GM12878 (cell line): ENCODE measurements at regions not wholly inside any gene's neighbourhood (a gene's known extent, or its start where the extent isn't known, plus 50 kb on each side); places are given as distances from the start of the nearest gene placed in this dataset.

Experiments used
- CREM ChIP-seq: IDR thresholded peaks from 2 replicates; pipeline ENCODE4 v1.6.1; 2014; ENCODE audit warnings: antibody characterized with exemption, low read depth
- CUX1 ChIP-seq: IDR thresholded peaks from 2 replicates; pipeline ENCODE4 v1.6.1; 2012; ENCODE audit warnings: improper control_type of control experiment, low read depth, low read length; ENCODE audit not compliant: insufficient replicate concordance
- EED ChIP-seq: sonication (generic); IDR thresholded peaks from 2 replicates; pipeline ENCODE4 v1.6.1; 2016; ENCODE audit warnings: antibody characterized with exemption, low read depth
- ELK1 ChIP-seq: IDR thresholded peaks from 2 replicates; pipeline ENCODE4 v1.6.1; 2012; ENCODE audit warnings: low read depth, low read length, improper control_type of control experiment
- EP300 ChIP-seq, 2 experiments: fragments of 150-350 bp in 1 of 2; IDR thresholded peaks; 2 replicates each; pipeline ENCODE4 v1.6.1; 2011 to 2012; ENCODE audit warnings: low read depth in 2 of 2, low read length in 2 of 2, borderline replicate concordance in 1 of 2, improper control_type of control experiment in 1 of 2, inconsistent platforms in 1 of 2; ENCODE audit not compliant: control insufficient read depth in 1 of 2
- FOS ChIP-seq: IDR thresholded peaks from 3 replicates; pipeline ENCODE4 v1.6.1; 2011; ENCODE audit warnings: borderline replicate concordance; ENCODE audit not compliant: insufficient read length; ENCODE audit errors: extremely low read depth
- GABPA ChIP-seq: IDR thresholded peaks from 2 replicates; pipeline ENCODE4 v1.6.1; 2014; ENCODE audit warnings: antibody characterized with exemption, low read depth, mild to moderate bottlenecking, inconsistent platforms
- IKZF1 ChIP-seq: fragments of 450-650 bp; conservative IDR thresholded peaks from 2 replicates; pipeline ENCODE4 v1.6.1; 2017; ENCODE audit warnings: antibody characterized with exemption, mild to moderate bottlenecking
- LARP7 ChIP-seq: fragments of 450-650 bp; IDR thresholded peaks from 2 replicates; pipeline ENCODE4 v1.6.1; 2017; ENCODE audit warnings: mild to moderate bottlenecking
- MXI1 ChIP-seq: fragments of 150-350 bp; IDR thresholded peaks from 2 replicates; pipeline ENCODE4 v1.6.1; 2011; ENCODE audit warnings: low read depth, mild to moderate bottlenecking, inconsistent platforms, low read length, improper control_type of control experiment
- POU2F2 ChIP-seq: IDR thresholded peaks from 3 replicates; pipeline ENCODE4 v1.6.1; 2011; ENCODE audit warnings: low read depth, mild to moderate bottlenecking, low read length, borderline replicate concordance
- RAD51 ChIP-seq: fragments of 450-650 bp; IDR thresholded peaks from 2 replicates; pipeline ENCODE4 v1.6.1; 2016; ENCODE audit warnings: moderate library complexity, mild to moderate bottlenecking, inconsistent platforms
- STAT3 ChIP-seq: IDR thresholded peaks from 2 replicates; pipeline ENCODE4 v1.6.1; 2011; ENCODE audit warnings: low read depth, low read length, improper control_type of control experiment
- ZNF592 ChIP-seq: fragments of 450-650 bp; IDR thresholded peaks from 2 replicates; pipeline ENCODE4 v1.6.1; 2017; ENCODE audit warnings: mild to moderate bottlenecking, moderate library complexity
- ZNF687 ChIP-seq: fragments of 450-650 bp; IDR thresholded peaks from 2 replicates; pipeline ENCODE4 v1.6.1; 2017; ENCODE audit warnings: mild to moderate bottlenecking, moderate library complexity

- no peak for TF ChIP-seq CUX1
- peak; percentile 75; the same call in 1 of the 2 replicates for TF ChIP-seq ZNF687
- no peak for TF ChIP-seq FOS
- no peak for TF ChIP-seq EED
- TF ChIP-seq ZNF592 = no peak
- peak; percentile 75; the same call in 1 of the 3 replicates for TF ChIP-seq POU2F2
- TF ChIP-seq MXI1 = no peak
- TF ChIP-seq ELK1 = no peak
- no peak for TF ChIP-seq STAT3
- TF ChIP-seq GABPA = no peak
- no peak for TF ChIP-seq LARP7
- peak; percentile 36; the same call in 1 of the 2 replicates for TF ChIP-seq IKZF1
- TF ChIP-seq EP300 (IDR thresholded peaks at IDR 0.05; ENCODE audit: borderline replicate concordance in 1 of 2, control insufficient read depth in 1 of 2, low read depth in 2 of 2, low read length in 2 of 2) = no peak; a peak in 1 of 4 replicates
- TF ChIP-seq RAD51 = peak; percentile 50; the same call in 1 of the 2 replicates
- TF ChIP-seq CREM = no peak
Measured at GRCh38 chr2:8239531-8240088, 442.2 kb upstream of the ID2 start (continued).
